ENCODE measurements at regions not wholly inside any gene's neighbourhood (a gene's known extent, or its start where the extent isn't known, plus 50 kb on each side); places are given as distances from the start of the nearest gene placed in this dataset.
"Not testable (repeated sequence)": the region's sequence is repeated elsewhere in the genome, so short reads cannot be mapped to it uniquely, and the experiment has no call there.

GRCh38 chr20:51271931-51272330, 249.0 kb upstream of the KCNG1 start:
- no peak overlapping the region for H3K9ac ChIP-seq (ENCODE audit: control insufficient read depth, extremely low read depth, insufficient read depth, low read length)
- H3K4me2 ChIP-seq (ENCODE audit: control insufficient read depth, extremely low read depth, insufficient read depth, low read depth, low read length) = no peak overlapping the region
- no peaks in the 10 kb centered on the region for H4K20me1 ChIP-seq (ENCODE audit: control insufficient read depth, extremely low read depth, insufficient read depth, low read length)
- H3K4me3 ChIP-seq (ENCODE audit: control insufficient read depth in 2 of 3, extremely low read depth in 1 of 3, insufficient read depth in 2 of 3, low read depth in 1 of 3, low read length in 3 of 3) = no peak overlapping the region
- no peak overlapping the region for H2AFZ ChIP-seq (ENCODE audit: control insufficient read depth, low read length)
- H3K4me1 ChIP-seq (ENCODE audit: control insufficient read depth, extremely low read depth, insufficient read depth, low read length) = no peaks in the 10 kb centered on the region
- H3K79me2 ChIP-seq (ENCODE audit: control insufficient read depth, insufficient read depth, low read length) = no peaks in the 10 kb centered on the region
- TF ChIP-seq CTCF (optimal IDR thresholded peaks at IDR 0.05 in 1 of 3, IDR thresholded peaks at IDR 0.05 in 1 of 3, conservative IDR thresholded peaks at IDR 0.05 in 1 of 3; ENCODE audit: extremely low read depth in 1 of 3, insufficient read depth in 2 of 3, low read length in 3 of 3) (no peak), EZH2 (IDR thresholded peaks at IDR 0.05; ENCODE audit: low read length) (no peak)
- no peaks in the 10 kb centered on the region for H3K9me3 ChIP-seq (ENCODE audit: control insufficient read depth, low read depth, low read length)
- dilution Hi-C loops (cut with MboI; ENCODE audit: extremely low pct_ligation_motif_present, low sequenced_read_pairs) = no loop called here
- H3K36me3 ChIP-seq (ENCODE audit: control insufficient read depth in 2 of 2, extremely low read depth in 1 of 2, insufficient read depth in 2 of 2, low read length in 2 of 2) = no peaks in the 10 kb centered on the region
- DNase-seq (ENCODE audit: low read depth, low spot score) (no peak), FAIRE-seq (no peak)
- H3K27me3 ChIP-seq (ENCODE audit: control insufficient read depth, extremely low read depth, insufficient read depth, low read length) = peaks cover 6% of the 10 kb centered on the region
- H3K27ac ChIP-seq (ENCODE audit: control insufficient read depth, insufficient read depth, low read length) = no peak overlapping the region
- H3K9me1 ChIP-seq (ENCODE audit: control insufficient read depth, extremely low read depth, insufficient read depth, low read length) = no peaks in the 10 kb centered on the region

- H3K36me3 ChIP-seq (ENCODE audit: control insufficient read depth in 2 of 2, extremely low read depth in 1 of 2, insufficient read depth in 2 of 2, low read length in 2 of 2); H3K4me2 ChIP-seq (ENCODE audit: control insufficient read depth, extremely low read depth, insufficient read depth, low read depth, low read length); dilution Hi-C loops (cut with MboI; ENCODE audit: extremely low pct_ligation_motif_present, low sequenced_read_pairs); DNase-seq (ENCODE audit: low read depth, low spot score); H3K9ac ChIP-seq (ENCODE audit: control insufficient read depth, extremely low read depth, insufficient read depth, low read length); H4K20me1 ChIP-seq (ENCODE audit: control insufficient read depth, extremely low read depth, insufficient read depth, low read length); H2AFZ ChIP-seq (ENCODE audit: control insufficient read depth, low read length); H3K79me2 ChIP-seq (ENCODE audit: control insufficient read depth, insufficient read depth, low read length); H3K27me3 ChIP-seq (ENCODE audit: control insufficient read depth, extremely low read depth, insufficient read depth, low read length); FAIRE-seq; H3K4me1 ChIP-seq (ENCODE audit: control insufficient read depth, extremely low read depth, insufficient read depth, low read length); H3K4me3 ChIP-seq (ENCODE audit: control insufficient read depth in 2 of 3, extremely low read depth in 1 of 3, insufficient read depth in 2 of 3, low read depth in 1 of 3, low read length in 3 of 3); H3K9me3 ChIP-seq (ENCODE audit: control insufficient read depth, low read depth, low read length); H3K9me1 ChIP-seq (ENCODE audit: control insufficient read depth, extremely low read depth, insufficient read depth, low read length); H3K27ac ChIP-seq (ENCODE audit: control insufficient read depth, insufficient read depth, low read length): not testable (repeated sequence)
These were observed 248.4 kb upstream of the KCNG1 start for GRCh38 chr20:51271289-51271688.

- no peaks in the 10 kb centered on the region for H3K79me2 ChIP-seq (ENCODE audit: control insufficient read depth, insufficient read depth, low read length)
- no peaks in the 10 kb centered on the region for H4K20me1 ChIP-seq (ENCODE audit: control insufficient read depth, extremely low read depth, insufficient read depth, low read length)
- no peaks in the 10 kb centered on the region for H3K9me3 ChIP-seq (ENCODE audit: control insufficient read depth, low read depth, low read length)
- TF ChIP-seq EZH2 (IDR thresholded peaks at IDR 0.05; ENCODE audit: low read length) = no peak
- DNase-seq (ENCODE audit: low read depth, low spot score) = no peak
- H3K9ac ChIP-seq (ENCODE audit: control insufficient read depth, extremely low read depth, insufficient read depth, low read length) = no peak overlapping the region
- H3K27ac ChIP-seq (ENCODE audit: control insufficient read depth, insufficient read depth, low read length) = no peak overlapping the region
- dilution Hi-C loops (cut with MboI; ENCODE audit: extremely low pct_ligation_motif_present, low sequenced_read_pairs) = no loop called here
- H3K27me3 ChIP-seq (ENCODE audit: control insufficient read depth, extremely low read depth, insufficient read depth, low read length) = peaks cover 6% of the 10 kb centered on the region
- no peak for FAIRE-seq
- H3K9me1 ChIP-seq (ENCODE audit: control insufficient read depth, extremely low read depth, insufficient read depth, low read length) = no peaks in the 10 kb centered on the region
- H3K4me1 ChIP-seq (ENCODE audit: control insufficient read depth, extremely low read depth, insufficient read depth, low read length) = no peaks in the 10 kb centered on the region
- H3K36me3 ChIP-seq (ENCODE audit: control insufficient read depth in 2 of 2, extremely low read depth in 1 of 2, insufficient read depth in 2 of 2, low read length in 2 of 2) = no peaks in the 10 kb centered on the region
- H2AFZ ChIP-seq (ENCODE audit: control insufficient read depth, low read length) = no peak overlapping the region
- H3K4me2 ChIP-seq (ENCODE audit: control insufficient read depth, extremely low read depth, insufficient read depth, low read depth, low read length) = no peak overlapping the region
- no peak overlapping the region for H3K4me3 ChIP-seq (ENCODE audit: control insufficient read depth in 2 of 3, extremely low read depth in 1 of 3, insufficient read depth in 2 of 3, low read depth in 1 of 3, low read length in 3 of 3)
These were observed 246.8 kb upstream of the KCNG1 start for GRCh38 chr20:51269671-51270070.
